ENCODE measurements at regions not wholly inside any gene's neighbourhood (a gene's known extent, or its start where the extent isn't known, plus 50 kb on each side); places are given as distances from the start of the nearest gene placed in this dataset.
"Not testable (repeated sequence)": the region's sequence is repeated elsewhere in the genome, so short reads cannot be mapped to it uniquely, and the experiment has no call there.

DNA sequence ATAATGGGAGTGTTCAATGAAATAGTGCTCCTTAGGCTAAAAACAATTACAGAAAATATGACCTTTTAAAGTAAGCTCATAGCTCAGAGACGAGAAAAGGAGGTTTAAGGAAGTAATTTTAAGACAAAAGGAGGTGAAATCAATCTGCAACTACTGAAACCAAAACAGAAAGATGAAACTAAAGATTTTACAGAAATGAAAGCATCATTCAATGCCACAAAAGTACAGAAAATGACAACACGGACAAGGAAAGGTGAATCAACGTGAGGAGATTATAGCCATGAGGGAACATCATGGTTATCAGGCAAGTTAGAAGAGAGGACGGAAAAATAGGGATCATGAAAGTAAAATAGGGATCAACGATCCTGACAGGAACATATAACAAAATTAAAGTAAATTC lies 745.2 kb downstream of the PCDH17 start:
- TF ChIP-seq, protein P1, sequence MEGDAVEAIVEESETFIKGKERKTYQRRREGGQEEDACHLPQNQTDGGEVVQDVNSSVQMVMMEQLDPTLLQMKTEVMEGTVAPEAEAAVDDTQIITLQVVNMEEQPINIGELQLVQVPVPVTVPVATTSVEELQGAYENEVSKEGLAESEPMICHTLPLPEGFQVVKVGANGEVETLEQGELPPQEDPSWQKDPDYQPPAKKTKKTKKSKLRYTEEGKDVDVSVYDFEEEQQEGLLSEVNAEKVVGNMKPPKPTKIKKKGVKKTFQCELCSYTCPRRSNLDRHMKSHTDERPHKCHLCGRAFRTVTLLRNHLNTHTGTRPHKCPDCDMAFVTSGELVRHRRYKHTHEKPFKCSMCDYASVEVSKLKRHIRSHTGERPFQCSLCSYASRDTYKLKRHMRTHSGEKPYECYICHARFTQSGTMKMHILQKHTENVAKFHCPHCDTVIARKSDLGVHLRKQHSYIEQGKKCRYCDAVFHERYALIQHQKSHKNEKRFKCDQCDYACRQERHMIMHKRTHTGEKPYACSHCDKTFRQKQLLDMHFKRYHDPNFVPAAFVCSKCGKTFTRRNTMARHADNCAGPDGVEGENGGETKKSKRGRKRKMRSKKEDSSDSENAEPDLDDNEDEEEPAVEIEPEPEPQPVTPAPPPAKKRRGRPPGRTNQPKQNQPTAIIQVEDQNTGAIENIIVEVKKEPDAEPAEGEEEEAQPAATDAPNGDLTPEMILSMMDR (IDR thresholded peaks at IDR 0.05; ENCODE audit: insufficient read depth, low read depth, low read length, missing control alignments), result no peak
- H3K4me3 ChIP-seq (ENCODE audit: low read length), result no peak overlapping the region
- DNase-seq (ENCODE audit: low read depth), result no peak

DNA sequence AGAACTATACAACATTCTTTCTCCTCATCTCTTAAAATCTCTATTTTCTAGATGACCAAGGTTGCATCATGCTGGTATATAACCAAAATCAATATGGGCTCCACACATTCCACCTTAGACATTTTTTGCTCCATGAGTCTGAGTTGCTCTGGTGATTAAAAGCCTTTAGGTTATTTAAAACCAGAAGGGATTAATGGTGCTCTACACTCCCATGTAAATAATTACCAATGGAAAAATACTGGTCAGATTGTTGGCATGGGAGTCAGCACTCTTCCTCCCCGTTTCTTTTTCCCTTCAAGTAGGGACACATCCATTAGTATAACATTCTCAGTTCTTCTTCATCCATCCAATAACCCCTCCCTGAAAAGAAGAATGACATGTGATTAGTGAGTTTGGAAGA lies 747.7 kb downstream of the PCDH17 start:
- no peak overlapping the region for H3K4me3 ChIP-seq (ENCODE audit: low read length)
- DNase-seq (ENCODE audit: low read depth), result no peak
- TF ChIP-seq, protein P1 (IDR thresholded peaks at IDR 0.05; ENCODE audit: insufficient read depth, low read depth, low read length, missing control alignments), result no peak

DNA sequence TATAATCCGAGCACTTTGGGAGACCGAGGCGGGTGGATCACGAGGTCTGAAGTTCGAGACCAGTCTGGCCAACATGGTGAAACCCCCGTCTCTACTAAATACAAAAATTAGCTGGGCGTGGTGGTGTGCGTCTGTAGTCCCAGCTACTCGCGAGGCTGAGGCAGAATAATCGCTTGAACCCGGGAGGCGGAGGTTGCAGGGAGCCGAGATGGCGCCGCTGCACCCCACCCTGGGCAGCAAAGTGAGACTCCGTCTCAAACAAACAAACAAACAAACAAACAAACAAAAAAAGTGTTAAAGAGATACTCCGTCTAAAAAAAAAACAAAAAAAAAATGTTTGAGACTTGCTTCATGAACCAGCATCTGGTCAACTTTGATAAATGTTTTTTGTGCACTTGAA lies 753.8 kb downstream of the PCDH17 start:
- DNase-seq (ENCODE audit: low read depth); H3K4me3 ChIP-seq (ENCODE audit: low read length): not testable (repeated sequence)

DNA sequence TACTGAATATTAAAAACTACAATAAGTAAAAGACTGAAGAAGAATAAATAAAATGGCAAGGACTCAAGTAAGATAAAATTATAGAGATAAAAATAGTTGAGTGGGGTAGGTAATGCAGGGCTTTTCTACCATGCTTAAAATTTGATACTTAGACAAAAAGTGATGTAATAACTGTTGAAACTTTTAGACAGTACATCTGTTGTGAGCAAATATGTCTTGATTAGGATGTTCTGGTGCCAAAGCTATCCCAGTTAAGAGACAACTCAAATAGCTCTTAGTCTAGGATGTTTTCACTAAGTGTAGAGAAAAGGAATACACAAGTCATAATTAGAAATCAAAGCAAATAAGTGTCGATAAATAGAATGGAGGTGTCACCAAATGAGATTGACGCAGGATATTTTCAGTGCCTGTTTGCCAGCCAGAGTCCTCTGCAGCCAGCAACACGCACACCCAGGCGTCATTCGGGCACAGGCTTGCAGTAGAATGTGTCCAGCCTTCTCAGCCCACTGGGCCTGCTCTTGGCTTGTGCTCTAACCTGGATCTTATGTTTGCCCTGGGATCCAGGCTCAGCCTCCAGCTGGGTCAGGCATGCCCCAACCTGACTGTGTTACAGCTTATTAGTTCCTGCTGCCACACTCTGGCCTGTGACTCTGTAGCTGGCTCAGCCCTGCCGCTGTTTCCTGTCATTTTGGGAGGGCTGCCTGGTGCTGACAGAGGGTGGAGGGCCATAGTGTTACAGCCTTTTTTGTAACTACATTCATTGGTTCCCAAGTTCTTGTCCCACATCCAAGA lies 766.2 kb downstream of the PCDH17 start:
- TF ChIP-seq, protein P1 (IDR thresholded peaks at IDR 0.05; ENCODE audit: insufficient read depth, low read depth, low read length, missing control alignments), result no peak
- H3K4me3 ChIP-seq (ENCODE audit: low read length), result no peak overlapping the region
- no peak for DNase-seq (ENCODE audit: low read depth)

DNA sequence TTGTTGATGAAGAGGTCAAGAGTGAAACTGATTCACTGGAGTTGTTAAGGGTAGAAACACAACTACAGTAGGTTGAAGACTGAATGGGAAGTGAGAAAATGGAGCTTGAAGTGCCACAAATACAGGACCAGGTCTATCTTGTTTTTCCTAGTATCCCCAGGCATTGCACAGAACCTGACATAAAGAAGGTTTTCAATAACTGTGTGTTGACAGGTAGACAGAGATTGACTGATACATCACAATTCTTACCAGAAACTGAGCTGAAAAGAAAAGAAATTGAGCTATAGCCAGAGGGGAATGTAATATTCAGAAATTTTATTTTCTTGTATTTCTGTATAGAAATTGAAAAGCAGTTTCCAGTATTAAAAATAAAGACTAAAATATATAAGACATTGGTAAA lies 767.7 kb downstream of the PCDH17 start:
- no peak overlapping the region for H3K4me3 ChIP-seq (ENCODE audit: low read length)
- no peak for DNase-seq (ENCODE audit: low read depth)
- TF ChIP-seq, protein P1 (IDR thresholded peaks at IDR 0.05; ENCODE audit: insufficient read depth, low read depth, low read length, missing control alignments), result no peak

DNA sequence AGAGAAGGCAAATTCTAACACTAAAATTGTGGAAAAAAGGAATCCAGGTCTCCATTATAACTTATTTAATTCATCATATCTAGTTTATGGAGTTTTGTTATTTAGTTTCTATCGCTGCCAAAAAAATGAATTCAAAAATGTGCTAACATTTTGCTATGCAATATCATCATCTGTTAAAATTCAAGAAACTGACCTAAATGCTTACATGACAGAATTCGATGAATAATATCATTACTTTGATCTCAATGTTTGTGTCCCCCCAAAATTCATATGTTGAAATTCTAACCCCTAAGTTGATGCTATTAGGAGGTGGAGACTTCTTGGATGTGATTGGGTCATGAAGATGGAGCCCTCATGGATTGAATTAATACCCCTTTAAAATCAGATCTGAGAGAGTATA lies 775.0 kb downstream of the PCDH17 start:
- TF ChIP-seq, protein P1 (IDR thresholded peaks at IDR 0.05; ENCODE audit: insufficient read depth, low read depth, low read length, missing control alignments), result no peak
- DNase-seq (ENCODE audit: low read depth), result no peak
- no peak overlapping the region for H3K4me3 ChIP-seq (ENCODE audit: low read length)

DNA sequence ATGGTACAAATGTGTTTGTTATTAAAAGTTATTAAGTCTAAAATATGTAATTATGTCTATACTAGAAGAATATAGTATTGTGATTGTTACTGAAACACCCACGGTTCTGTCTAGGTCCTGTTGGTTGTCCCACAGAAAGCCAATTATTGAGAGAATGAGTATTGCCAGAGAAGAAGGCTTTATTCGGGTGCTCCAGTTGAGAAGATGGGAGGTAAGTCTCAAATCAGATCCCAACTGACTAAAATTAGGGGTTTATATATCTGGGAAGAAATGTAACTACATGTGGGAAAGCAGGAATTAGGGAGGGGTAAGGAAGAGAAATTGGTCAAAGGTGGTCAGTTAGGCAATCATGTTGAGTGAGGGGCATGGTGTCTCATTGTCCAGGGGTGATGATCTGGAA lies 798.4 kb downstream of the PCDH17 start:
- no peak overlapping the region for H3K4me3 ChIP-seq (ENCODE audit: low read length)
- DNase-seq (ENCODE audit: low read depth), result no peak
- TF ChIP-seq, protein P1 (IDR thresholded peaks at IDR 0.05; ENCODE audit: insufficient read depth, low read depth, low read length, missing control alignments), result no peak

All from epithelial cell of esophagus (primary cell).